GM13977 (cell line): ENCODE measurements at regions not wholly inside any gene's neighbourhood (a gene's known extent, or its start where the extent isn't known, plus 50 kb on each side); places are given as distances from the start of the nearest gene placed in this dataset.

Experiments
- DNase-seq: peaks from one replicate; pipeline ENCODE4 v3.0.0; 2012; ENCODE audit warnings: low spot score
- CTCF ChIP-seq: IDR thresholded peaks from 2 replicates; pipeline ENCODE4 v1.5.1; 2012; ENCODE audit warnings: mild to moderate bottlenecking, control low read depth; ENCODE audit not compliant: insufficient read depth; ENCODE audit errors: extremely low read depth, missing control alignments
- in situ Hi-C: fragments of 300-500 bp; cut with MboI; formaldehyde crosslinking; loops from one replicate; pipeline ENCODE4 v1.12.0; 2022; ENCODE audit warnings: low sequenced_read_pairs, low pct_unique_long_range_greater_than_20kb, mixed read lengths, inconsistent platforms; ENCODE audit not compliant: unreplicated experiment

GRCh38 chr10:44581996-44582395, 197.1 kb upstream of the CXCL12 start:
- TF ChIP-seq CTCF: no peak
- DNase-seq: no peak
- in situ Hi-C loops: no loop called here

GRCh38 chr10:44587488-44588318, 202.8 kb upstream of the CXCL12 start:
- in situ Hi-C loops: no loop called here
- TF ChIP-seq CTCF: no peak
- no peak for DNase-seq

- DNase-seq: no peak
- in situ Hi-C loops: no loop called here
- no peak for TF ChIP-seq CTCF
Observed at GRCh38 chr10:44589181-44589943, 204.5 kb upstream of the CXCL12 start.

- TF ChIP-seq CTCF: no peak
- DNase-seq: no peak
- in situ Hi-C loops: no loop called here
Observed at GRCh38 chr10:44589944-44590449, 205.1 kb upstream of the CXCL12 start.

GRCh38 chr10:44591911-44592310, 207.0 kb upstream of the CXCL12 start:
- no peak for DNase-seq
- no peak for TF ChIP-seq CTCF
- in situ Hi-C loops: no loop called here

- no peak for TF ChIP-seq CTCF
- in situ Hi-C loops: no loop called here
- no peak for DNase-seq
Observed at GRCh38 chr10:44593952-44594351, 209.1 kb upstream of the CXCL12 start.
